ENCODE measurements at regions not wholly inside any gene's neighbourhood (a gene's known extent, or its start where the extent isn't known, plus 50 kb on each side); places are given as distances from the start of the nearest gene placed in this dataset.
A peak's percentile ranks its signal among the peaks of the same experiment; 100 is the strongest.

- Mint-ChIP-seq H3K4me3 (no peak overlapping the region), H3K27me3 (ENCODE audit: insufficient read depth, low read depth) (peaks cover 3% of the 10 kb centered on the region), H3K27ac (peak overlapping the region; percentile 96), H3K36me3 (no peaks in the 10 kb centered on the region), H3K4me1 (peaks cover 66% of the 10 kb centered on the region), H3K9me3 (no peaks in the 10 kb centered on the region)
- DNase-seq (ENCODE audit: low spot score), result no peak
- no peaks in the 10 kb centered on the region for H4K20me1 ChIP-seq (ENCODE audit: low read depth)
- no peaks in the 10 kb centered on the region for H3K9me3 ChIP-seq (ENCODE audit: low read depth)
- TF ChIP-seq CTCF (IDR thresholded peaks at IDR 0.05) (no peak), EZH2 (IDR thresholded peaks at IDR 0.05) (no peak), EZH2phosphoT487 (IDR thresholded peaks at IDR 0.05) (no peak)
- H2AFZ ChIP-seq (replicated peaks), result no peak overlapping the region
- H3K27ac ChIP-seq, result no peak overlapping the region
- H3F3A ChIP-seq (ENCODE audit: low read depth), result peaks cover 13% of the 10 kb centered on the region
- no peaks in the 10 kb centered on the region for H3K27me3 ChIP-seq
- H3K79me2 ChIP-seq (ENCODE audit: low read depth), result no peaks in the 10 kb centered on the region
- no peak overlapping the region for H3K4me2 ChIP-seq
- H3K36me3 ChIP-seq, result no peaks in the 10 kb centered on the region
- H3K4me1 ChIP-seq, result peaks cover 34% of the 10 kb centered on the region
- no peak overlapping the region for H3K4me3 ChIP-seq
- no peak overlapping the region for H3K9ac ChIP-seq
These were observed 592.8 kb upstream of the JAG1 start for GRCh38 chr20:11266571-11266970.

GRCh38 chr20:11267131-11267761 lies 593.4 kb upstream of the JAG1 start:
- Histone ChIP-seq H3K4me3 (no peak overlapping the region), H3K4me1 (peaks cover 41% of the 10 kb centered on the region), H3K4me2 (no peak overlapping the region), H3F3A (ENCODE audit: low read depth) (peaks cover 20% of the 10 kb centered on the region), H3K9me3 (ENCODE audit: low read depth) (no peaks in the 10 kb centered on the region), H2AFZ (replicated peaks) (no peak overlapping the region), H3K36me3 (no peaks in the 10 kb centered on the region), H3K27me3 (no peaks in the 10 kb centered on the region), H3K79me2 (ENCODE audit: low read depth) (no peaks in the 10 kb centered on the region), H4K20me1 (ENCODE audit: low read depth) (no peaks in the 10 kb centered on the region), H3K27ac (no peak overlapping the region), H3K9ac (no peak overlapping the region)
- H3K9me3 Mint-ChIP-seq, result no peaks in the 10 kb centered on the region
- H3K4me1 Mint-ChIP-seq, result peaks cover 66% of the 10 kb centered on the region
- peak overlapping the region; percentile 56 for H3K4me3 Mint-ChIP-seq
- H3K27me3 Mint-ChIP-seq (ENCODE audit: insufficient read depth, low read depth), result peaks cover 5% of the 10 kb centered on the region
- peak overlapping the region; percentile 96 for H3K27ac Mint-ChIP-seq
- TF ChIP-seq EZH2 (IDR thresholded peaks at IDR 0.05) (no peak), EZH2phosphoT487 (IDR thresholded peaks at IDR 0.05) (no peak), CTCF (IDR thresholded peaks at IDR 0.05) (no peak)
- H3K36me3 Mint-ChIP-seq, result no peaks in the 10 kb centered on the region
- peak; percentile 28 for DNase-seq (ENCODE audit: low spot score)

GRCh38 chr20:11267762-11268335 lies 594.0 kb upstream of the JAG1 start:
- Mint-ChIP-seq H3K36me3 (no peaks in the 10 kb centered on the region), H3K27ac (peak overlapping the region; percentile 96), H3K4me1 (peaks cover 70% of the 10 kb centered on the region), H3K9me3 (no peaks in the 10 kb centered on the region), H3K4me3 (peak overlapping the region; percentile 56), H3K27me3 (ENCODE audit: insufficient read depth, low read depth) (peaks cover 5% of the 10 kb centered on the region)
- TF ChIP-seq EZH2 (IDR thresholded peaks at IDR 0.05), result no peak
- TF ChIP-seq CTCF (IDR thresholded peaks at IDR 0.05), result no peak
- TF ChIP-seq EZH2phosphoT487 (IDR thresholded peaks at IDR 0.05), result no peak
- Histone ChIP-seq H3K9me3 (ENCODE audit: low read depth) (no peaks in the 10 kb centered on the region), H3K9ac (no peak overlapping the region), H3K4me2 (no peak overlapping the region), H3K27me3 (no peaks in the 10 kb centered on the region), H3K36me3 (no peaks in the 10 kb centered on the region), H3F3A (ENCODE audit: low read depth) (peaks cover 25% of the 10 kb centered on the region), H3K4me3 (no peak overlapping the region), H3K27ac (no peak overlapping the region), H2AFZ (replicated peaks) (no peak overlapping the region), H4K20me1 (ENCODE audit: low read depth) (no peaks in the 10 kb centered on the region), H3K79me2 (ENCODE audit: low read depth) (no peaks in the 10 kb centered on the region), H3K4me1 (peaks cover 47% of the 10 kb centered on the region)
- DNase-seq (ENCODE audit: low spot score), result no peak
